ENCODE measurements at regions not wholly inside any gene's neighbourhood (a gene's known extent, or its start where the extent isn't known, plus 50 kb on each side); places are given as distances from the start of the nearest gene placed in this dataset.

DNA sequence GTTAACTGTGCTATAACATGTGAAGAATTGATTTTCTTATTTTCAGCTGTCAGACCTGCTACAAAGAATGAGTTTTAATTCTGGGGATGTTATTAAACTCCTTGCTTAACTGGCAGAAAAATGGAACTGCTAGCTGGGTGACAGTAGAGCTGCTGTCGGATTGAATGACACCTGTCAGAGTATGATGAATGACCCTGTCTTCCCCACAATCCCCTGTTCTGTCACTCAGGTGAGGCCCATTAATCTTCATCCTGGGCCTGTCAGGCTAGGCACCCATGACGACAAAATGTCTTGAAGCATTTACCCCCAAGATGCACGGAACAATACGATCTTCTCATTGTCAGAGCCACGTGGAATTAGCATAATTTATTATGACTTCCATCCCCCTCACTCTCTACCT, 129.9 kb upstream of the ETAA1 start:
- DNase-seq (ENCODE audit: extremely low read depth, low read depth): no peak
- no peak for TF ChIP-seq CTCF (IDR thresholded peaks at IDR 0.05; ENCODE audit: low read depth, low read length)

- no peak for DNase-seq (ENCODE audit: extremely low read depth, low read depth)
- no peak for TF ChIP-seq CTCF (IDR thresholded peaks at IDR 0.05; ENCODE audit: low read depth, low read length)
Measured at GRCh38 chr2:67268797-67269196, 128.3 kb upstream of the ETAA1 start.

DNA sequence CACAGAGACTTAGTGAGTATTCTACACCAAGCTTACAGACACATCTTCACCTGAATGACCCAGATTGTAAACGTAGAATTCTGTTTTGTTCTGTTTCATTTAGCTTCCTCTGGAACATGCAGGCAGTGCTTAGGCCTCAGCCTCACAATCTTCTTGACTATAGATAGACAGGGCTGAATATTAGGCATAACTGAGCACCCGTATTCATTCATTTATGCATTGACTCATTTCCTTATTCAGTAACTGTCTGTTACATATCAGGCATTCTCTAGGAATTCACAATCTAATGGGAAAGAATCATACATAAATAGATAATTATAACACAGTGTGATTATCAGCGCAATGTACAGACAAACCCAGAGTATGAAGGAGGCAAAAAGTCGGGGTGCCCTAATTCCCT, 124.9 kb upstream of the ETAA1 start:
- no peak for TF ChIP-seq CTCF (IDR thresholded peaks at IDR 0.05; ENCODE audit: low read depth, low read length)
- DNase-seq (ENCODE audit: extremely low read depth, low read depth): no peak

DNA sequence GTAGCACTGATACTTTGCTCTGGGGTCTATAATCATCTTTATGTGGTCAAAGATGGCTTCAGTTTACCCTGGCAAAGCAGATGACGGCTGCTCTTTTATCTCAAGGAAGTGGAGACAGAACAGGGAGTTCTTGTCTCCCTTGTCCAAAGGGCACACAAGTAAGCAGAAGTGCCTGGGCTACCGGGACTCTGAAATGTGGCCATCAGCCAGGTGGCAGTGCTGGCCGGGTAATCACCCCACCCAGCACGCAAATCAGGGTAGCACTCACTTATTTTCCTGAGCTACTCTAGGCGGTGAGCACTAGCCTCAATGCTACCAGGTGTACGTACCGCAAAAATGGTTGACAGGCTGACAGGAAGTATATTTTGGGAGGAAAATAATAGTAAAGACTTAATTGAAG, 119.7 kb upstream of the ETAA1 start:
- no peak for TF ChIP-seq CTCF (IDR thresholded peaks at IDR 0.05; ENCODE audit: low read depth, low read length)
- DNase-seq (ENCODE audit: extremely low read depth, low read depth): no peak

DNA sequence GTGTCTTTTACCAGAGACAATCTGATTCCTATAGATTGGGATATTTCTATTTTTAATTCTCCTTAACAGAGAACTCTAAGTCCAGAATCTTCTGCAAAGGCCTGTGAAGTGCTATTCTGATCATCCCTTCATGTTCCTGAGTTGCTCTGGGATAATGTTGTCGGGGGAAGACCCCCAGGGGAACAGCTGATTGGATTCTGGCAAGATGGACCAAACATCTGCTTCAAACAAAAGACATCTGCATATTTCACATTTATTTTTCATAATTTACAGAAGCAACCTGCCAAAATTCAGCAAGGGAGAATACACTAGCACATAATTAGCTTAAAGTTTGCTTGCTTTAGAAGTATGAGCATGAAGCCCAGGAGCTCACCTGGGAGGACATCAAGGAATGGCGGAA, 116.0 kb upstream of the ETAA1 start:
- DNase-seq (ENCODE audit: extremely low read depth, low read depth): no peak
- no peak for TF ChIP-seq CTCF (IDR thresholded peaks at IDR 0.05; ENCODE audit: low read depth, low read length)

DNA sequence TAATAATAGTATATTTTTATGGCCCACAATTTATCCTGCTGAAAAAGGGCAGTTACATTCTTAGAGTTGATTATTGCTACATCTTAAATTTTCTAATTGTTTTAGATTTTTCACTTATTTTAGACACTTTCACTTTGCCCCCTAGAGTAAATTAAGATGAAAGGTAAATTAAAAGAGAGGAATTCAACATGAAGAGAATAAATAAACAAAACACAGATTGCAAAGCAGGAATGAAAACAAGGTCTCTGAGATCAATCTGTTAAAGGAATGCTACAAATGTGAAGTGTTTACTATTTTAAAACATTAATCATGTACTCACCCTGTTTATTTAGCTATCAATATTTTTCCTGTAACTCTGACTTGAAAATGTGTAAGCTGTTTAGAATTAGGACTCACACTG, 113.5 kb upstream of the ETAA1 start:
- no peak for DNase-seq (ENCODE audit: extremely low read depth, low read depth)
- TF ChIP-seq CTCF (IDR thresholded peaks at IDR 0.05; ENCODE audit: low read depth, low read length): no peak

DNA sequence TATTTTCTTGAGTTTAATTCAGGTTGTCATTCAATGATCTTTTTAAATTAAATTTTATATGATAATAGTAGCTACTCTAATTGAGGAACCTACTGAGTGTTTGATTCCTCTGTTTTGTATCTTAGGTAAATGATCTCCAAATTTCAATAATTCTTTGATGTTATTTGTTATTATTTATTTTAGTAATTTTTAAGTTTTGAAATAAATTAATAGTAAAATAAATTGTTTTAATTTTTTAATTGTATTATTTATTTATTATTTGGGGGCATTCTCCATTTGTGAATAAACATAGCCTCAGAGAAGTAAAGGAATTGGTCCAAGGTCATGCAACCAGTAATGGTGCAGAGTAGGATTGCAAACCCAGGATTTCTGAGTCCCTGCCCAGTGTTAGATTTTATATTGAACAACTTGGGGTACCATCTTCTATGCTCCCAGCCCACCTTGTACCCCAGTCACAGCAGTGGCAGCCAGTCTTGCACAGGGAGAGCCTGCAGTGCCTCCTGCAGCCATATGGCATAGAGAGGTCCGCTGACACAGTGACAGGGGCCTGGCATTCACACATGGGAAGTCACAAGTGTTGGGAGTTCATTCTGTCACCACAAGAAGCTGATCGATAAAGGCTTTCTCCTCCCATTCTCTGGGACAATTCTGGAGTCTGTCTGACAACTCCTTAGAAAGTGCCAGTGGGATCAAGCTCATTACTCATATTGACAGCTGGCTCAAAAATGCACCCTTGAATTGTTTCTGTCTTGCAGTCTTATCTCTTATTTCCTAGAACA, 110.0 kb upstream of the ETAA1 start:
- no peak for TF ChIP-seq CTCF (IDR thresholded peaks at IDR 0.05; ENCODE audit: low read depth, low read length)
- no peak for DNase-seq (ENCODE audit: extremely low read depth, low read depth)
